Breast epithelium (tissue), 3 donors: ENCODE measurements at regions not wholly inside any gene's neighbourhood (a gene's known extent, or its start where the extent isn't known, plus 50 kb on each side); places are given as distances from the start of the nearest gene placed in this dataset.

Experiments used
- CTCF ChIP-seq, 3 donors: fragments of 450-650 bp; IDR thresholded peaks; one replicate each; pipeline ENCODE4 v1.5.1; 2016 to 2017; ENCODE audit warnings: antibody characterized with exemption in 3 of 3, mild to moderate bottlenecking in 3 of 3, moderate library complexity in 3 of 3
- POLR2A ChIP-seq: fragments of 450-650 bp; IDR thresholded peaks from one replicate; pipeline ENCODE4 v1.6.1; 2016; ENCODE audit warnings: antibody characterized with exemption, mild to moderate bottlenecking, moderate library complexity
- POLR2AphosphoS5 ChIP-seq, 3 donors: sonication (generic); formaldehyde crosslinking; IDR thresholded peaks; one replicate each; pipeline ENCODE4 v1.6.1; 2017; ENCODE audit warnings: antibody characterized with exemption in 3 of 3

GRCh38 chr15:85964471-85964870 lies 115.2 kb upstream of the AGBL1 start:
- TF ChIP-seq POLR2A (no peak), CTCF (IDR thresholded peaks at IDR 0.05) (no peak), POLR2AphosphoS5 (IDR thresholded peaks at IDR 0.05) (no peak)
